ENCODE measurements at regions not wholly inside any gene's neighbourhood (a gene's known extent, or its start where the extent isn't known, plus 50 kb on each side); places are given as distances from the start of the nearest gene placed in this dataset.

- no peak for TF ChIP-seq EZH2 (IDR thresholded peaks at IDR 0.05; ENCODE audit: insufficient read depth, poor library complexity, severe bottlenecking)
- no peak for TF ChIP-seq EZH2phosphoT487 (IDR thresholded peaks at IDR 0.05; ENCODE audit: insufficient read depth, low read depth)
Measured at GRCh38 chr16:85508993-85509392, 104.1 kb upstream of the GSE1 start.
